ENCODE measurements at regions not wholly inside any gene's neighbourhood (a gene's known extent, or its start where the extent isn't known, plus 50 kb on each side); places are given as distances from the start of the nearest gene placed in this dataset.

- H3K4me1 Mint-ChIP-seq, result peaks cover 7% of the 10 kb centered on the region
- TF ChIP-seq, protein P1, sequence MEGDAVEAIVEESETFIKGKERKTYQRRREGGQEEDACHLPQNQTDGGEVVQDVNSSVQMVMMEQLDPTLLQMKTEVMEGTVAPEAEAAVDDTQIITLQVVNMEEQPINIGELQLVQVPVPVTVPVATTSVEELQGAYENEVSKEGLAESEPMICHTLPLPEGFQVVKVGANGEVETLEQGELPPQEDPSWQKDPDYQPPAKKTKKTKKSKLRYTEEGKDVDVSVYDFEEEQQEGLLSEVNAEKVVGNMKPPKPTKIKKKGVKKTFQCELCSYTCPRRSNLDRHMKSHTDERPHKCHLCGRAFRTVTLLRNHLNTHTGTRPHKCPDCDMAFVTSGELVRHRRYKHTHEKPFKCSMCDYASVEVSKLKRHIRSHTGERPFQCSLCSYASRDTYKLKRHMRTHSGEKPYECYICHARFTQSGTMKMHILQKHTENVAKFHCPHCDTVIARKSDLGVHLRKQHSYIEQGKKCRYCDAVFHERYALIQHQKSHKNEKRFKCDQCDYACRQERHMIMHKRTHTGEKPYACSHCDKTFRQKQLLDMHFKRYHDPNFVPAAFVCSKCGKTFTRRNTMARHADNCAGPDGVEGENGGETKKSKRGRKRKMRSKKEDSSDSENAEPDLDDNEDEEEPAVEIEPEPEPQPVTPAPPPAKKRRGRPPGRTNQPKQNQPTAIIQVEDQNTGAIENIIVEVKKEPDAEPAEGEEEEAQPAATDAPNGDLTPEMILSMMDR (conservative IDR thresholded peaks at IDR 0.05), result no peak
- no peaks in the 10 kb centered on the region for H3K9me3 ChIP-seq (ENCODE audit: control insufficient read depth, low read length)
- H3K27me3 Mint-ChIP-seq (ENCODE audit: insufficient read depth), result no peaks in the 10 kb centered on the region
- no peaks in the 10 kb centered on the region for H3K4me1 ChIP-seq (ENCODE audit: control insufficient read depth, insufficient read depth, low read length)
- H3K9ac ChIP-seq (ENCODE audit: extremely low read depth, low read length, poor library complexity, severe bottlenecking), result no peak overlapping the region
- H3K36me3 ChIP-seq (ENCODE audit: control insufficient read depth, insufficient read depth, low read length), result no peaks in the 10 kb centered on the region
- H3K27ac ChIP-seq (ENCODE audit: low read depth, low read length), result no peak overlapping the region
- no peak overlapping the region for H3K4me3 ChIP-seq (ENCODE audit: low read length)
- H3K27ac Mint-ChIP-seq, result no peak overlapping the region
- H3K36me3 Mint-ChIP-seq (ENCODE audit: low read depth), result no peaks in the 10 kb centered on the region
- WGBS, 2 experiments (ENCODE audit: insufficient coverage in 1 of 2, insufficient read length in 1 of 2), result 86 to 87% methylated on average over 1 of the region's 1 CpG
- no peaks in the 10 kb centered on the region for H3K27me3 ChIP-seq (ENCODE audit: control insufficient read depth, insufficient read depth, low read length, poor library complexity, severe bottlenecking)
- H3K4me3 Mint-ChIP-seq, result no peak overlapping the region
- H3K9me3 Mint-ChIP-seq, result peaks cover 26% of the 10 kb centered on the region
- DNase-seq, result no peak
Observed at GRCh38 chr18:64318547-64318946, 169.7 kb upstream of the LINC00305 start.

GRCh38 chr18:64311859-64312258, 163.0 kb upstream of the LINC00305 start:
- H3K27me3 ChIP-seq (ENCODE audit: control insufficient read depth, insufficient read depth, low read length, poor library complexity, severe bottlenecking), result no peaks in the 10 kb centered on the region
- H3K27ac ChIP-seq (ENCODE audit: low read depth, low read length), result no peak overlapping the region
- no peaks in the 10 kb centered on the region for H3K4me1 ChIP-seq (ENCODE audit: control insufficient read depth, insufficient read depth, low read length)
- 85% methylated on average over 4 of the region's 4 CpGs; no CpG with 5 or more reads in 1 of the 2 experiments for WGBS, 2 experiments (ENCODE audit: insufficient coverage in 1 of 2, insufficient read length in 1 of 2)
- TF ChIP-seq, protein P1 (conservative IDR thresholded peaks at IDR 0.05), result no peak
- no peak overlapping the region for H3K4me3 ChIP-seq (ENCODE audit: low read length)
- no peaks in the 10 kb centered on the region for H3K27me3 Mint-ChIP-seq (ENCODE audit: insufficient read depth)
- H3K27ac Mint-ChIP-seq, result no peak overlapping the region
- no peaks in the 10 kb centered on the region for H3K4me1 Mint-ChIP-seq
- H3K36me3 Mint-ChIP-seq (ENCODE audit: low read depth), result no peaks in the 10 kb centered on the region
- no peak for DNase-seq
- H3K36me3 ChIP-seq (ENCODE audit: control insufficient read depth, insufficient read depth, low read length), result no peaks in the 10 kb centered on the region
- no peak overlapping the region for H3K4me3 Mint-ChIP-seq
- H3K9me3 Mint-ChIP-seq, result peaks cover 6% of the 10 kb centered on the region
- no peaks in the 10 kb centered on the region for H3K9me3 ChIP-seq (ENCODE audit: control insufficient read depth, low read length)
- no peak overlapping the region for H3K9ac ChIP-seq (ENCODE audit: extremely low read depth, low read length, poor library complexity, severe bottlenecking)

DNA sequence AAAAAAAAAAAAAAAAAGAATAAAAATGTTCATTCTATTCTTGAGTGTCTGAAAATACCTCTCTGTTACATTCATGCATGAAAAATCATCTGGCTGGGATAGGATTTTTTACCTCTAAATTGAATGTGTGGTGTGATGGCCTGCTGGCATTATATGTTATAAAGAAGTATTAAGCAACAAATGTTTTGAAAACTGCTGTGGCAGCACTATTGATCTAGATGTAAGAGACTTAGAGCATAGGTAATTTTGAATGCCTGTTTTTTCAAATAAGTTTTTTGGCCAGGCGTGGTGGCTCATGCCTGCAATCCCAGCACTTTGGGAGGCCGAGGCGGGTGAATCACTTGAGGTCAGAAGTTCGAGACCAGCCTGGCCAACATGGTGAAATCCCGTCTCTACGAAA, 147.0 kb upstream of the LINC00305 start:
- Histone ChIP-seq H3K27me3 (ENCODE audit: control insufficient read depth, insufficient read depth, low read length, poor library complexity, severe bottlenecking) (no peaks in the 10 kb centered on the region), H3K9ac (ENCODE audit: extremely low read depth, low read length, poor library complexity, severe bottlenecking) (no peak overlapping the region), H3K4me1 (ENCODE audit: control insufficient read depth, insufficient read depth, low read length) (no peaks in the 10 kb centered on the region), H3K27ac (ENCODE audit: low read depth, low read length) (no peak overlapping the region), H3K9me3 (ENCODE audit: control insufficient read depth, low read length) (no peaks in the 10 kb centered on the region), H3K4me3 (ENCODE audit: low read length) (no peak overlapping the region), H3K36me3 (ENCODE audit: control insufficient read depth, insufficient read depth, low read length) (no peaks in the 10 kb centered on the region)
- no peaks in the 10 kb centered on the region for H3K9me3 Mint-ChIP-seq
- H3K36me3 Mint-ChIP-seq (ENCODE audit: low read depth), result no peaks in the 10 kb centered on the region
- no peaks in the 10 kb centered on the region for H3K27me3 Mint-ChIP-seq (ENCODE audit: insufficient read depth)
- 94 to 95% methylated on average over 2 to 6 of the region's 6 CpGs for WGBS, 2 experiments (ENCODE audit: insufficient coverage in 1 of 2, insufficient read length in 1 of 2)
- H3K27ac Mint-ChIP-seq, result no peak overlapping the region
- DNase-seq, result no peak
- H3K4me3 Mint-ChIP-seq, result no peak overlapping the region
- TF ChIP-seq, protein P1 (conservative IDR thresholded peaks at IDR 0.05), result no peak
- H3K4me1 Mint-ChIP-seq, result no peaks in the 10 kb centered on the region

Data from endodermal cell (in vitro differentiated cells).